Smooth muscle cell (in vitro differentiated cells): ENCODE measurements at regions not wholly inside any gene's neighbourhood (a gene's known extent, or its start where the extent isn't known, plus 50 kb on each side); places are given as distances from the start of the nearest gene placed in this dataset.

Experiments used
- DNase-seq: peaks from one replicate; lab custom pipeline; 2025; ENCODE audit not compliant: unreplicated experiment; lab: John Stamatoyannopoulos, UW
- H2AFZ ChIP-seq: fragments of 200-600 bp; sonication (generic); 2 replicates; pipeline ENCODE4 v1.6.0; 2016; ENCODE audit warnings: antibody characterized with exemption, low read depth, mild to moderate bottlenecking
- H3F3A ChIP-seq: fragments of 200-600 bp; sonication (generic); 2 replicates; pipeline ENCODE4 v1.6.0; 2017; ENCODE audit warnings: antibody characterized with exemption, low read depth
- H3K27ac ChIP-seq: fragments of 200-600 bp; sonication (generic); 2 replicates; pipeline ENCODE4 v1.5.1; 2016; ENCODE audit warnings: low read depth, mild to moderate bottlenecking
- H3K27me3 ChIP-seq: fragments of 200-600 bp; sonication (generic); 2 replicates; pipeline ENCODE4 v1.6.1; 2016; ENCODE audit warnings: low read depth, mild to moderate bottlenecking
- H3K36me3 ChIP-seq: fragments of 200-600 bp; sonication (generic); 2 replicates; pipeline ENCODE4 v1.5.1; 2016; ENCODE audit warnings: low read depth
- H3K4me1 ChIP-seq: fragments of 200-600 bp; sonication (generic); 2 replicates; pipeline ENCODE4 v1.5.1; 2016; ENCODE audit warnings: low read depth
- H3K4me2 ChIP-seq: fragments of 200-600 bp; sonication (generic); 2 replicates; pipeline ENCODE4 v1.6.0; 2016; ENCODE audit warnings: mild to moderate bottlenecking
- H3K4me3 ChIP-seq: fragments of 200-600 bp; sonication (generic); 2 replicates; pipeline ENCODE4 v1.5.1; 2016; ENCODE audit warnings: mild to moderate bottlenecking
- H3K79me2 ChIP-seq: fragments of 200-600 bp; sonication (generic); 2 replicates; pipeline ENCODE4 v1.6.0; 2016; ENCODE audit warnings: low read depth, mild to moderate bottlenecking
- H3K9ac ChIP-seq: fragments of 200-600 bp; sonication (generic); 2 replicates; pipeline ENCODE4 v1.6.0; 2016; ENCODE audit warnings: low read depth
- H3K9me3 ChIP-seq: fragments of 200-600 bp; sonication (generic); replicated peaks from 2 replicates; pipeline ENCODE4 v1.5.1; 2016; ENCODE audit warnings: low read depth
- H4K20me1 ChIP-seq: fragments of 200-600 bp; sonication (generic); 2 replicates; pipeline ENCODE4 v1.6.0; 2016; ENCODE audit warnings: low read depth
- WGBS: methylation state at CpG from one replicate; pipeline ENCODE4 v1.1.7; 2016; ENCODE audit warnings: low lambda C conversion rate; 5-methylcytosine and 5-hydroxymethylcytosine counted together
- TF ChIP-seq, protein P1 (sequence below): fragments of 200-600 bp; sonication (generic); IDR thresholded peaks from 2 replicates; pipeline ENCODE4 v1.5.1; 2017; ENCODE audit warnings: borderline replicate concordance, mild to moderate bottlenecking, antibody characterized with exemption; ENCODE audit not compliant: insufficient read depth, poor library complexity, severe bottlenecking

DNA sequence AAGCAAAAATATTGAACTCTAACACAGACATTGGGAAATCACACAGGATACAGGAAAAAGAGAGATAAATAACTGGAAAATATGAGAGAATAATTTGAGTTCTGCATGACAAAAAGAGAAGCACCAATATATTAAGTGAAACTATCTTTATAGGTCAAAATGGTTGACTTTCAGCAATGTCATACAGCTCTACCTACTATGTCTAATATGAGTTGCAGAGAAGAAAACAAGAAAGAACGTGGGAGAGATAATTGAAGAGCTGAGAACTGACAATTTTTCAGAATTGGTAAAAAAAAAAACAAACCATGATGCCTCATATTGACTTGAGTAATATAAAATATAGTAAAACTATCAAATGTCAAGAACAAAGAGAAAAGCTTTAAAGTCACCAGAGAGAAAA lies 221.7 kb downstream of the BCL11B start:
- no peak overlapping the region for H2AFZ ChIP-seq
- no peaks in the 10 kb centered on the region for H3K36me3 ChIP-seq
- H3K27me3 ChIP-seq: no peaks in the 10 kb centered on the region
- H3K4me1 ChIP-seq: peaks cover 5% of the 10 kb centered on the region
- no peak overlapping the region for H3K4me3 ChIP-seq
- no peaks in the 10 kb centered on the region for H3K9me3 ChIP-seq
- H3K79me2 ChIP-seq: no peaks in the 10 kb centered on the region
- 85% methylated on average over 1 of the region's 1 CpG for WGBS
- DNase-seq: no peak
- H3K9ac ChIP-seq: no peak overlapping the region
- H3K27ac ChIP-seq: no peak overlapping the region
- no peaks in the 10 kb centered on the region for H3F3A ChIP-seq
- no peaks in the 10 kb centered on the region for H4K20me1 ChIP-seq
- H3K4me2 ChIP-seq: no peak overlapping the region
- TF ChIP-seq, protein P1, sequence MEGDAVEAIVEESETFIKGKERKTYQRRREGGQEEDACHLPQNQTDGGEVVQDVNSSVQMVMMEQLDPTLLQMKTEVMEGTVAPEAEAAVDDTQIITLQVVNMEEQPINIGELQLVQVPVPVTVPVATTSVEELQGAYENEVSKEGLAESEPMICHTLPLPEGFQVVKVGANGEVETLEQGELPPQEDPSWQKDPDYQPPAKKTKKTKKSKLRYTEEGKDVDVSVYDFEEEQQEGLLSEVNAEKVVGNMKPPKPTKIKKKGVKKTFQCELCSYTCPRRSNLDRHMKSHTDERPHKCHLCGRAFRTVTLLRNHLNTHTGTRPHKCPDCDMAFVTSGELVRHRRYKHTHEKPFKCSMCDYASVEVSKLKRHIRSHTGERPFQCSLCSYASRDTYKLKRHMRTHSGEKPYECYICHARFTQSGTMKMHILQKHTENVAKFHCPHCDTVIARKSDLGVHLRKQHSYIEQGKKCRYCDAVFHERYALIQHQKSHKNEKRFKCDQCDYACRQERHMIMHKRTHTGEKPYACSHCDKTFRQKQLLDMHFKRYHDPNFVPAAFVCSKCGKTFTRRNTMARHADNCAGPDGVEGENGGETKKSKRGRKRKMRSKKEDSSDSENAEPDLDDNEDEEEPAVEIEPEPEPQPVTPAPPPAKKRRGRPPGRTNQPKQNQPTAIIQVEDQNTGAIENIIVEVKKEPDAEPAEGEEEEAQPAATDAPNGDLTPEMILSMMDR: no peak

DNA sequence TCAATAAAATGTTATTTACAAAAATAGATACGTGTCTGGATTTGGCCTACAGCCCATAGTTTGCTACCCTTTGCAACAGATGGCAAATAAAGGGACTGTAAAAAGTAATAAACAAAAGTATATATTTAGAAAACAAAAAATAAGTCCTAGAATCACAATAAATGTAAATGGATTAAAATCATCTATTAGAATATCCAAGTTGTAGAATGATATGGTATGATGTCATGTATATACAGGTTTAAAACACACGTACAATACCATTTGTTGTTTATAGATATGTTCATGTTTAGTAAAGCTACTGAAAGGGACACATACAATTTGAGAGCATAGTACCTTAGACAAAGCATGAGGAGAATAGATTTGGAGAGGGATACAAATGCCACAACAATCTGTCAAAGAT lies 219.5 kb downstream of the BCL11B start:
- no peak overlapping the region for H3K4me2 ChIP-seq
- no peak overlapping the region for H3K4me3 ChIP-seq
- TF ChIP-seq, protein P1: no peak
- no peaks in the 10 kb centered on the region for H4K20me1 ChIP-seq
- H3K9ac ChIP-seq: no peak overlapping the region
- no peaks in the 10 kb centered on the region for H3K79me2 ChIP-seq
- WGBS: 92% methylated on average over 2 of the region's 2 CpGs
- H3K9me3 ChIP-seq: no peaks in the 10 kb centered on the region
- no peaks in the 10 kb centered on the region for H3F3A ChIP-seq
- no peaks in the 10 kb centered on the region for H3K36me3 ChIP-seq
- no peak overlapping the region for H3K27ac ChIP-seq
- DNase-seq: no peak
- H2AFZ ChIP-seq: no peak overlapping the region
- H3K4me1 ChIP-seq: peaks cover 4% of the 10 kb centered on the region
- no peaks in the 10 kb centered on the region for H3K27me3 ChIP-seq

DNA sequence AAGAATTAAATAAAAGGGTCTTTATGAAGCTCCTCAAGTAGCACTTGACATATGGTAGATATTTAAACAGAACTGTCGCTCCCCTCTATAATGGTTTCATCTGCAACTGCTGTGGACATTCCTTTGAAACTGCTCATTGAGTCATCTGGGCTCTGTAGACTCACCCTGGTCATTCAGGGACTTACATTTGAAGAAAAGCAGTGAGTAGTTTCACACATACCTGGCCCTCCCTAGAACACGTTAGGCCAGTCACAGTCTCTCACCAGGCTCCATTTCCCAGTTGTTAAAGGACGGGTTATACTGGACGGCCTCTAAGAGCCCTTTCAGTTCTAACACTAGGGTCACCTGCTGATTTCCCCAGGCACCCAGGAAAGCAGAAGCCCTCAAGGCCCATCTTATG lies 217.0 kb downstream of the BCL11B start:
- peak overlapping the region; percentile 37 for H3K27ac ChIP-seq
- 39% methylated on average over 4 of the region's 4 CpGs for WGBS
- no peak overlapping the region for H3K4me3 ChIP-seq

DNA sequence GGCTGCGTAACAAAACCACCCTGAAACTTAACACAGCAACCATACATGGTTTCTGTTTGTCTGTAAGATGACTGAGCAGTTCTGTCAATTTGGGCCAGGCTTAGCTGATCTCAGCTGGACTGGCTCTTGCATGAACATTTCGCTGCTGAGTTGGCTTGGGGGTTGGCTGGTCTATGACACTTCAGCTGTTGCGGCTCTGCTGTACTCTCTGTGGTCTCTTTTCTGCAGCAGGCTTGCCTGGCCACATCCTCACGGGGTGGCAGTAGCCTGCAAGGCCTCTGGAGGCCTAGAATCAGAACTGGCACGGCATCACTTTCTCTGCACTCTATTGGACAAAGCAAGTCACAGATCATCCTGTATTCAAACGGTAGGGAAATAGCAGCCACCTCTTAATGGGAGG lies 216.2 kb downstream of the BCL11B start:
- no peak overlapping the region for H3K9ac ChIP-seq
- DNase-seq: no peak
- H3K4me1 ChIP-seq: no peaks in the 10 kb centered on the region
- no peaks in the 10 kb centered on the region for H3F3A ChIP-seq
- H3K9me3 ChIP-seq: no peaks in the 10 kb centered on the region
- no peak overlapping the region for H3K4me3 ChIP-seq
- no peaks in the 10 kb centered on the region for H3K79me2 ChIP-seq
- no peaks in the 10 kb centered on the region for H3K27me3 ChIP-seq
- WGBS: 87% methylated on average over 6 of the region's 6 CpGs
- H3K36me3 ChIP-seq: no peaks in the 10 kb centered on the region
- no peak overlapping the region for H2AFZ ChIP-seq
- no peak overlapping the region for H3K4me2 ChIP-seq
- TF ChIP-seq, protein P1: no peak
- no peaks in the 10 kb centered on the region for H4K20me1 ChIP-seq
- H3K27ac ChIP-seq: no peak overlapping the region

More for the DNA sequence above, 217.0 kb downstream of the BCL11B start:
- H3K79me2 ChIP-seq: no peaks in the 10 kb centered on the region
- no peaks in the 10 kb centered on the region for H3K27me3 ChIP-seq
- no peak overlapping the region for H2AFZ ChIP-seq
- DNase-seq: no peak
- H4K20me1 ChIP-seq: no peaks in the 10 kb centered on the region
- H3K9me3 ChIP-seq: no peaks in the 10 kb centered on the region
- H3K4me1 ChIP-seq: no peaks in the 10 kb centered on the region
- no peaks in the 10 kb centered on the region for H3F3A ChIP-seq
- no peak overlapping the region for H3K9ac ChIP-seq
- H3K4me2 ChIP-seq: no peak overlapping the region
- no peaks in the 10 kb centered on the region for H3K36me3 ChIP-seq
- TF ChIP-seq, protein P1: no peak
